Thoracic aorta (tissue), 2 donors: ENCODE measurements at regions not wholly inside any gene's neighbourhood (a gene's known extent, or its start where the extent isn't known, plus 50 kb on each side); places are given as distances from the start of the nearest gene placed in this dataset.

Experiments used
- ATAC-seq: fragments of 150-250 bp; one replicate; pipeline ENCODE4 v1.8.0; 2017; ENCODE audit warnings: low read depth; ENCODE audit not compliant: insufficient number of reproducible peaks, low FRiP score
- DNase-seq: peaks from one replicate; pipeline ENCODE4 v3.0.0-alpha.2; 2020; ENCODE audit warnings: low spot score
- H3K27ac ChIP-seq, 2 donors: fragments of 200-600 bp; sonication (generic); 1 replicate in 1 of 2; 2 replicates in 1 of 2; pipeline ENCODE4 v1.5.1; 2016; ENCODE audit warnings: mild to moderate bottlenecking in 2 of 2, moderate library complexity in 2 of 2
- H3K27me3 ChIP-seq: fragments of 200-600 bp; sonication (generic); replicated peaks from 2 replicates; pipeline ENCODE4 v1.6.0; 2016; ENCODE audit warnings: mild to moderate bottlenecking; ENCODE audit not compliant: insufficient read depth
- H3K36me3 ChIP-seq: fragments of 200-600 bp; sonication (generic); one replicate; pipeline ENCODE4 v1.5.1; 2016
- H3K4me1 ChIP-seq, 2 donors: fragments of 200-600 bp; sonication (generic); 1 replicate in 1 of 2; 2 replicates in 1 of 2; pipeline versions ENCODE4 v1.5.1 to v1.6.0; 2016; ENCODE audit warnings: low read depth in 2 of 2, mild to moderate bottlenecking in 1 of 2; ENCODE audit not compliant: control insufficient read depth in 1 of 2
- H3K4me3 ChIP-seq: fragments of 200-600 bp; sonication (generic); 2 replicates; pipeline ENCODE4 v1.5.1; 2016; ENCODE audit warnings: mild to moderate bottlenecking
- H3K9me3 ChIP-seq: fragments of 200-600 bp; sonication (generic); 2 replicates; pipeline ENCODE4 v1.5.1; 2016
- TF ChIP-seq, protein P1 (sequence below): fragments of 200-600 bp; sonication (generic); IDR thresholded peaks from one replicate; pipeline ENCODE4 v1.5.1; 2019; ENCODE audit warnings: antibody characterized with exemption

DNA sequence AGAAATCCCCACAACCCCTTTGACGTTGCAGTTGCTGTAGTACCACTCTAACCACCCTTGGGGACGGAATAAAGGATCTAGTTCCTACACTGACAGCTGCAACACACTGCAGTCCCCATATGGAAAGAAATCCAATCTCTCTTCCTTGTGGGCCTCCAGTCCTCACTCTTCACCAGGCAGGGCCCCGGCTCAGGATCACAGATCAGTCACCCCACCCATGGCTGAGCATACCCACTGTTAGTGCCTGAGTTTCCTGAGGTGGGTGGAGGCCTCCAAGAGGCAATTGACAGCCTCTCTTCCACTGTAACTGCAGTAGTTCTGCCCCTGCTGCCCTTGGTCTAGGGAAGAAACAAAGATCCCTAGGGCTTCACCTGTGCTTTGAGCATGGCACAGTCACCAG, 670.0 kb upstream of the CDH2 start:
- DNase-seq: no peak
- H3K4me1 ChIP-seq: no peaks in the 10 kb centered on the region
- H3K27me3 ChIP-seq: no peaks in the 10 kb centered on the region
- ATAC-seq: no peak
- TF ChIP-seq, protein P1, sequence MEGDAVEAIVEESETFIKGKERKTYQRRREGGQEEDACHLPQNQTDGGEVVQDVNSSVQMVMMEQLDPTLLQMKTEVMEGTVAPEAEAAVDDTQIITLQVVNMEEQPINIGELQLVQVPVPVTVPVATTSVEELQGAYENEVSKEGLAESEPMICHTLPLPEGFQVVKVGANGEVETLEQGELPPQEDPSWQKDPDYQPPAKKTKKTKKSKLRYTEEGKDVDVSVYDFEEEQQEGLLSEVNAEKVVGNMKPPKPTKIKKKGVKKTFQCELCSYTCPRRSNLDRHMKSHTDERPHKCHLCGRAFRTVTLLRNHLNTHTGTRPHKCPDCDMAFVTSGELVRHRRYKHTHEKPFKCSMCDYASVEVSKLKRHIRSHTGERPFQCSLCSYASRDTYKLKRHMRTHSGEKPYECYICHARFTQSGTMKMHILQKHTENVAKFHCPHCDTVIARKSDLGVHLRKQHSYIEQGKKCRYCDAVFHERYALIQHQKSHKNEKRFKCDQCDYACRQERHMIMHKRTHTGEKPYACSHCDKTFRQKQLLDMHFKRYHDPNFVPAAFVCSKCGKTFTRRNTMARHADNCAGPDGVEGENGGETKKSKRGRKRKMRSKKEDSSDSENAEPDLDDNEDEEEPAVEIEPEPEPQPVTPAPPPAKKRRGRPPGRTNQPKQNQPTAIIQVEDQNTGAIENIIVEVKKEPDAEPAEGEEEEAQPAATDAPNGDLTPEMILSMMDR: no peak
- H3K9me3 ChIP-seq: peaks cover 3% of the 10 kb centered on the region
- no peaks in the 10 kb centered on the region for H3K36me3 ChIP-seq
- no peak overlapping the region for H3K27ac ChIP-seq
- no peak overlapping the region for H3K4me3 ChIP-seq

DNA sequence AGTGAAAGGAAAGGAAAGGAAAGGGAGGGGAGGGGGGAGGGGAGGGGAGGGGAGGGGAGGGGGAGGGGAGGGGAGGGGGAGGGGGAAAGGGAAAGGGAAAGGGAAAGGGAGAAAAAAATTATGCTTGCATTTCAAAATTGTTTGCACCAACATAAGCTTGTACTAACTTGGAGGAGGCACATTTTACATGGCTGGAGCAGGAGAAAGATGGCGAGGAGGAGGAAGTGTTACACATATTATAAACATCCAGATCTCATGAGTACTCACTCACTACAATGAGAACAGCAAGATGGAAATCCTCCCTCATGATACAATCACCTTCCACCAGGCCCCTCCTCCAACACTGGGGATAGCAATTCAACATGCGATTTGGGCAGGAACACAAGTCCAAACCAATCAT, 660.2 kb upstream of the CDH2 start:
- TF ChIP-seq, protein P1: no peak
- Histone ChIP-seq H3K36me3 (no peaks in the 10 kb centered on the region), H3K4me3 (no peak overlapping the region), H3K27ac (no peak overlapping the region), H3K9me3 (no peaks in the 10 kb centered on the region), H3K4me1 (peaks cover 4 to 5% of the 10 kb centered on the region in 2 donors), H3K27me3 (no peaks in the 10 kb centered on the region)
- DNase-seq (no peak), ATAC-seq (no peak)

DNA sequence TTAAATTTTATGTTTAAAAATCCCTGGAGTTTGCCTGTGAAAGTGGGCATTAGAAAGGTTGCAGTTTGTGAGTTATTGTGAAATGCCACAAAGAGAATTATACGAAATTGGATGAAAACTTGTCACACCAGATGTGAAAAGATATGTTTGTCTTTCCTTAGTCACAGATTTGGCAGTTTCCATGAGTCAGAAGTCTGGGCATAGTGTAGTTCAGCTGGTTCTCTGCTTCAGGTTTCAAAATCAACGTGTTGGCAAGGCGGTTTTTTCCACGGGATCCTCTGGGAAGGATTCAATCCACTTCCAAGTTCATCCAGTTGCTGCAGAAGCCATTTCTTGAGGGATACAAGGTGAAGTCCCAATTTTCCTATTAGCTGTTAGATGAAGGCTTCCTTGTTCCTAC, 658.0 kb upstream of the CDH2 start:
- DNase-seq (no peak), ATAC-seq (peak; percentile 90)
- Histone ChIP-seq H3K4me3 (no peak overlapping the region), H3K27ac (peak overlapping the region in 1 of 2 donors; percentile 38), H3K4me1 (peaks cover 4 to 5% of the 10 kb centered on the region in 2 donors), H3K36me3 (no peaks in the 10 kb centered on the region), H3K9me3 (no peaks in the 10 kb centered on the region), H3K27me3 (no peaks in the 10 kb centered on the region)
- TF ChIP-seq, protein P1: no peak

DNA sequence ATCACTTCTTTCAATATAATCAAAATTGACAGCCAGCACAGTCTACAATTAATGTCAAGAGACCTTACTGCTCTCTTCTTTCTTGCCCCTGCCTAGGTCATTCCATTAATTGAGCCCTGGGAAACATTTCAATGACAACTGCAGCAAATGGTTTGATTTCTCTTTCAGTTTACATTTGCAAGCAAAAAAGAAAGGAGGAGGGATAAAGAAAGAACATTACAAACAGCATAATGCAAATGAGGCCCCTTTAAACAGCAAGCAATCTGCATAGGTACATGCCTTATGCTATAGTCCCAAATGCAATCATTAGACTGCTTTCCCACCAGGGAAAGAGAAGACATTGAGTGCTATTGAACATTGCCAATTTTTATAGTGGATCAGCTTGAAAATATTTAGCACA, 655.0 kb upstream of the CDH2 start:
- Histone ChIP-seq H3K4me1 (peaks cover 4 to 5% of the 10 kb centered on the region in 2 donors), H3K27ac (no peak overlapping the region), H3K36me3 (no peaks in the 10 kb centered on the region), H3K9me3 (no peaks in the 10 kb centered on the region), H3K4me3 (no peak overlapping the region), H3K27me3 (no peaks in the 10 kb centered on the region)
- TF ChIP-seq, protein P1: no peak
- no peak for ATAC-seq
- no peak for DNase-seq

DNA sequence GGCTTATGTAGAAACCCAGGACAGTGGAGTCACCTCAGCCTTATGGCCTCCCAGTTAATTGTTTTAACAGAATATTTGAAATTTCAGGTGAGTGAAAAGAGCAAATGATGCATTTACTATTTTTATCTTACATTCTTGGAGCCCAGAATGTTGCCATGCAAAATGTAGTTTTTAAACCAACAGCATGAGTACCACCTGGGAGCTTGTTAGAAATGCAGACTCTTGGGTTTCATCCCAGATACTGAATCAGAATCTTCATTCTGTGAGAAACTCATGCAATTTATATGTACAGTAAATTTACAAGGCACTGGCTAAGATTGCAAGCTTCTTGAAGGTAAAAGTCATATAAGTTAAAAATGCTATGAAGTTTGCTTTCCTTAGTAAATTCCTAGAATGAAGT, 654.5 kb upstream of the CDH2 start:
- ATAC-seq: no peak
- no peaks in the 10 kb centered on the region for H3K9me3 ChIP-seq
- TF ChIP-seq, protein P1: no peak

More for the DNA sequence above, 654.5 kb upstream of the CDH2 start:
- no peak for DNase-seq
- H3K27me3 ChIP-seq: no peaks in the 10 kb centered on the region
- no peak overlapping the region for H3K4me3 ChIP-seq
- H3K36me3 ChIP-seq: no peaks in the 10 kb centered on the region
- H3K4me1 ChIP-seq: peaks cover 4 to 5% of the 10 kb centered on the region in 2 donors
- no peak overlapping the region for H3K27ac ChIP-seq
